NCI-H1694 treated with DMSO at 0.1 percent for 48 hours (cell line): ENCODE measurements at regions not wholly inside any gene's neighbourhood (a gene's known extent, or its start where the extent isn't known, plus 50 kb on each side); places are given as distances from the start of the nearest gene placed in this dataset.
"Not testable (repeated sequence)": the region's sequence is repeated elsewhere in the genome, so short reads cannot be mapped to it uniquely, and the experiment has no call there.

ENCODE experiments used
- DNase-seq: peaks from one replicate; lab custom pipeline; 2025; lab: John Stamatoyannopoulos, UW

- no peak for DNase-seq
Observed at GRCh38 chr19:28595722-28596480, 617.0 kb downstream of the UQCRFS1 start.

DNA sequence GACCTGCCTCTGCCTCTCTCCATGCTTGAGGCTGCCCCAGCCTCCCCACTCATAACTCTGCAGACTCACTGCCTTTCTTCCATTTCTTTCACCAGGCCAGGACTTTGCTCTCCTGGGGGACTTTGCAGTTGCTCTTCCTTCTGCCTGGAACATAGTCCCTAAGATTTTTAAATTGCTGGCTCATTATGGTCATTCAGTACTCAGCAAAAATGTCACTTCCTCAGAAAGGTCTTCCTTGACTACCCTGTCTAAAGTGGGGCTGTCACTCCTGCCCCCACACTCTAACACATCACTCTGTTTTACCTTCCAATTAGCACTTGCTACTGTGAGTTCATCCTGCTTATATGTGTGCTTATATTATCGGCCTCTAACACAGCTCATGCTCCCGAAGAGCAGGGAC, 618.2 kb downstream of the UQCRFS1 start:
- DNase-seq: no peak

DNA sequence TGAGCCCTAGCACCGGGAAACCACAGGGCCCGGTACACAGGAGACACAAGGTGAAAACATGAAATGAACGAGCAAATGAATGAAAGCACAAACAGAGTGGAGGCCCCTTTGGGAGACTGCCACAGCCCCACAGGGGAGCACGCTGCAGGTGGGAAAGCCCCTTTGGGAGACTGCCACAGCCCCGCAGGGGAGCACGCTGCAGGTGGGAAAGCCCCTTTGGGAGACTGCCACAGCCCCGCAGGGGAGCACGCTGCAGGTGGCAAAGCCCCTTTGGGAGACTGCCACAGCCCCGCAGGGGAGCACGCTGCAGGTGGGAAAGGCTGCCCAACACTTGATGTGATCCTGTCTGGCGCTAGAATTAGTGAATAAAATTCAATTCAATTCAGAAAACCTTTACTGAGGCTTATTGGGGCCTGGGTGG, 623.0 kb downstream of the UQCRFS1 start:
- DNase-seq: not testable (repeated sequence)

DNA sequence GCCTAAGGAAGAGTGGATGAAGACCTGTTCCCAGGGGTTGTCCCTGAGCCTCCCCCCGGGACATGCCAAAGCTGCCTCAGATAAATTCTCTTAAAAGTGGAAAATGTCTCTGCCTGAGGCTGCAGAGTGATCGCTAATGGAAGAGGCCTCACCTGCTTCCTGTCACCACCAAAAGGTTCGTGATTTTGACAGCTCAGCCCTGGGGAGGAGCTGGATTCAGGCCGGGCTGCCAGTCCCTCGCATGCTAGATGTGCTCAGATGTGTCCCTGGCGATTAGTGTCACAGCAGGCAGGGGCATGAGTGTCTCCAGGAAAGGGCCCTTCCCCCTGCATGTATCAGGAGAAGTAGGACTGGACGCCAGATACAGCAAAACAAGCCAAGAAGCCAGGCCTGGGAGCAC, 626.5 kb downstream of the UQCRFS1 start:
- DNase-seq: no peak

- DNase-seq: no peak
Observed at GRCh38 chr19:28585796-28586195, 627.2 kb downstream of the UQCRFS1 start.

DNA sequence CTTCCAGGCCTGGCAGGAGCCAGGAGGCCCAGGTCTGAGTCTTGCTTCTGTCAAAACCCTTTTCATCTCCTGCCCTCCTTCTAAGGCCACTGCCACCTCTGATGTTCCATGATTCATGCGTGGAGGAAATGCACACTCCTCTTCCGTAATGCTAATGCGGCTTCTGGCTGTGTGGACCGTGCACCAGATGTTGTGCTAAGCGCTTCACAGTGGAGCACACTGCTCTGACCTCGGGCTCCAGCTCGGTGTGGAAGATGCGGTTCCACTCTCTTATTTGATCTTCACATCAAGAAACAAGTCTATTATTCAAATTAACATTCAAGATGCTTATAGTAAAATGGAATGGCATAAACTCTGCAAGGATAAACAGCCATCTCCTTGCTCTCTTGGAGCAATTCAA, 629.2 kb downstream of the UQCRFS1 start:
- DNase-seq: no peak

DNA sequence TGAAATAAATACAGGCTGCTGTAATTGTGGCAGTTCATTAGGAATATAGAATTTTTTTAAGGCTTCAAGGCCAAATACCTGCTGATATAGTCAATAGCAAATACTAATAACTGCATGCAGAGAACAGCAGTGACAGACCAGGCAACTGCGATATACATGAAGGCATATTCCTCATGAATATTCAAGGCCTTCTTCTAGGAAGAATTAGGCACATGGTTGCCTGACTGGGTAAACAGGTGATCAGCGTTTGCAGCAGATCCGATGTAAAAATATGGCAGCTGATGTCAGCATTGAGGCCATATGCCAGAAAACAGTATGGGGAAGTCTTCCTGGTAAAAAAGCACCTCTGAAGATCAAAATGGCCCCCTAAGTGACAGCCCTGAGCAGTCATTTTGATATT, 629.7 kb downstream of the UQCRFS1 start:
- DNase-seq: no peak

- DNase-seq: no peak
Observed at GRCh38 chr19:28582796-28583195, 630.2 kb downstream of the UQCRFS1 start.

- no peak for DNase-seq
Observed at GRCh38 chr19:28582344-28582743, 630.6 kb downstream of the UQCRFS1 start.

- no peak for DNase-seq
Observed at GRCh38 chr19:28581468-28581770, 631.5 kb downstream of the UQCRFS1 start.

DNA sequence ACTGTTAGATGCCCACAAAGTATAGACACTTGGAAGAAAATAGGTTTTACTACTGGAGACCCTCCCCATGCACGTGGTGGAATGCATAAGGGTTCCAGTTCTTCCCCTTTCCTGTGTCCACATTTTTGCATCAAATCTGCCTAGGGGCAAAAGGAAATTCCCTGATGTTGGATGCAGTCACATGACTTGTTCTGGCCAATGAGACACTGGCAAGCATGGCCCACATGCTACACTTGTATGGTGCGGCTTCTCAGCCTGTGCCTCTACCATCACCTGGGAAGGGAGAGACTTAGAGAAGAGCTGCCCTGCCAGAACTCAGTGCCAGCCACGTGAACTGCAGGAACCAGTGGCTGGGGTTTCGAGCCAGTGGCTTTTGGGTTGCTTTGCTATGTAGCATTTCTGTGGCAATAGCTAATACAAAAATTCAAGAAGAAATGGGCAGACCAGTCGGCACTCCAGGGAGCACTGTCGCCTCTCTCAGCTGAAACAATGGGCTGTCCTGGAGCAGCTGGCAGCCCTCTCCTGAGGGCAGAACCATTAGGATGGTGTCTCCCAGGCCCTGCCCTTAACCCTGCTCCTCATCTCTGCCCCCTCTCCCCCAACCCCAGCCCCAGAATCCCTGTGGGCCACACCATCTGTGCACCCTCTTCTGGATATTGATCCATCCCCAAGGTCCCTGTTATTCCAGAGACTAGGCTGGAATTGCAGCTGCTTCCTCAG, 634.0 kb downstream of the UQCRFS1 start:
- no peak for DNase-seq

GRCh38 chr19:28578208-28578607, 634.7 kb downstream of the UQCRFS1 start:
- DNase-seq: no peak

DNA sequence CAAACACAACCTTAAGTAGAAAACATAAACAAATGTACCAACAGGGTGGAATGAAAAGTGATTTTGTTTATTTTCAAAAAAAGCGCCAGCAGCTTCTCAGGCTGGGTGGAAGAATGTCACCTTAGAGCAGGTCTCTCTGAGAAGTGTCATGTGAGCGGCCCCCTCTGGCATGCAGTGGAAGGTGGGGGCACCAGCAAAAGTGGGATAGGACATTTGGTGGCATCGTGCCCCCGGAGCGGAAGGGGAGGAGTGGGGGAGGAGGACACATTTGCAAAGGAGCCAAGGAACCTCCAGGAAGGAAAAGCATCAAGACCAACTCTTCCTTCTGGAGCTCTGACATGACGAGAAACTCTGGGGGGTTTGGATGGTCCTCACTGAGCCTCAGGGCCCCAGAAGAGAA, 635.3 kb downstream of the UQCRFS1 start:
- DNase-seq: no peak

DNA sequence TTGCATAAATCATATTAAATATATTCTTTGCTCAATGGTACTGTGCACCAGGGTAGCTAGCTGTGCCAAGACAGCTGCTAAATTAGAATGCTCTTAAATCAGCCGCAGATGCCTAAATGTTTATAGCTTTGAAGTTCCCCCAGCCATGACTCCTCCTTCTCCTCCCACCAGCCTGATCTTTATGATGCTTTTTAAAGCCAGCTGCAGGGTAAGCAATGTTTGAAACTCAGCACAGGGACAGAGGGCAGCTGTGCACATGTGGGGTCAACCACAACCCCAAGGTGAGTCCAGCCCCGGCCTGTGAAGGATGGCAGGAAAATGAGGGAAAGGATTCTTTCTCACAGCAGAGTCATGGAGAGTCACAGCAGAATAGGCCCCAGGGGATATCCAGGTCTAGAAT, 635.7 kb downstream of the UQCRFS1 start:
- DNase-seq: no peak

GRCh38 chr19:28575816-28576215, 637.1 kb downstream of the UQCRFS1 start:
- no peak for DNase-seq

GRCh38 chr19:28575312-28575711, 637.6 kb downstream of the UQCRFS1 start:
- DNase-seq: not testable (repeated sequence)

DNA sequence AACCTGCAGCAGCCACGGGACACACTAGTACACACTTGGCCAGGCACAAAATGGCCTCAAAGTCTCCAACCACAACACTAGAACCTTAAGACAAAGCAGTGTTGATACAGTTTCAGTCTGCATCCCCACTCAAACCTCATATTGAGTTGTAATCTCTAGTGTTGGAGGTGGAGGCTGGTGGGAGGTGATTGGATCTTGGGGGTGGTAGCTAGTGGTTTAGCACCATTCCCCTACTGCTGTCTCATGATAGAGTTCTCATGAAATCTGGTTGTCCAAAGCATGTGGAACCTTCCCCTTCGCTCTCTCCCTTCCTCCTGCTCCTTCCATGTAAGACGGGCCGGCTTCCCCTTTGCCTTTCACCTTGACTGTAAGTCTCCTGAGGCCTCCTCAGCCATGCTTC, 638.7 kb downstream of the UQCRFS1 start:
- DNase-seq: no peak

- DNase-seq: no peak
Observed at GRCh38 chr19:28569132-28570131, 643.5 kb downstream of the UQCRFS1 start.

DNA sequence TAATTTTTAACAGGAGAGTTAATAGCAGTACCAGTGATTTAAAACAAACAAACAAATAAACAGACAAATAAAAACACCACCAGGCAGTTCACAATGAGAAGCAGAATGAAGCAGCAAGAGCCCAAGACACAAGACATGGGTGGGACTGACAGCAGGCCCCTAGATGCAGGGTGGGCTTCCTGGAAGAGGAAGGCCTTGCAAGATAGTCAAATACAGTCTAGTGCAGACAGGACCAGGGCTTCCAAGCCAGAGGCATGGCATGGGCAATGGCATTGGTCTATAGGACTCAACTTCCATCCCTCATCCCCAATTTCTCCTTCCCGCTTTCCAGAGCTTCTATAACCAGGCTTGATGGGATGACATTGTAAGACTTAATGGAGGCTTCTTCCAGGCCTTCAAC, 645.1 kb downstream of the UQCRFS1 start:
- DNase-seq: no peak

DNA sequence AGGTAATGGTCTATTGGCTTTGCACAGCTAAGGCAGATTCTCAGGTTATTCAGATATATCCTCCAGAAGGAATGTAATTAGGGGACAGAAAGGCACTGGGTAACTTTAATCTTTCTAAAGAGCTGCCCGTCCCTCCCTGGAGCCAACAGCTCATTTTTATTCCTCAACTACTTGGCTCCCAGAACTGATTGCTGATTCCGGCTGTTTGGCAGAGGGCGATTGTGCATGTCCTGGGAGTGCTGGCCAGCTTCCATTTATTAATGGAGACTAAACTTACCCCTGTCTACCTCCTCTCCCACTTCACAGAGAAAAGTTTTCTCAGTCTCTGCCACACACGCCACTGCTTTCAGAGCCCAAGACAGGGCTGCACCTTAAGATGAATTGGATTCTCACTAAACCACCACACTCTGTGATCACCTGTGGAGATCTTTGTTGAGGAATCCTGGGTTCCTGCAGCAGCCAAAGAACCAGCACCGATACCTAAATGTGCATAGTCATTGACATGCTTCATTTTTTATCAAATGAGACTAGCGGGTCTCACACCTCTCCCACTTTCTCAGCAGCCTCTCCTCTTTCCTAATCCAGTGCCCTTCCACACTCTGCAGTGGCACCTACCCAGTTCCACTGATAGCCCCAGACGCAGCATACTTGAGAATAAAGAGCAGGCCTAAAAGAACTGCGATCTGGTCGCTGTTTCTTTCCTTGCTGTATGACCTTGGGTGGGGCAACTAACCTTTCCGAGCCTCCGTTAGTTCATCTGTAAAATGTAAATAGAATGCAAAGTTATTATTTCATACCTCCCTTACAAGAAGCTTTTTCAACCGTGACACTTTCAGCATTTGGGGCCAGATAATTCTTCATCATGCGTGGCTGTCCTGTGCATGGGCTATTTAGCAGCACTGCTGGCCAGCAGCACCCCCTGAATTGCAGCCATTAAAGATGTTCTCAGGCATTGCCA, 648.7 kb downstream of the UQCRFS1 start:
- no peak for DNase-seq

- DNase-seq: no peak
Observed at GRCh38 chr19:28560786-28561185, 652.2 kb downstream of the UQCRFS1 start.
